ENCODE measurements at regions not wholly inside any gene's neighbourhood (a gene's known extent, or its start where the extent isn't known, plus 50 kb on each side); places are given as distances from the start of the nearest gene placed in this dataset.

- ChIA-PET CTCF (no interaction called here), POLR2A (no interaction called here)
- no peak for TF ChIP-seq CTCF (IDR thresholded peaks at IDR 0.05)
- no peaks in the 10 kb centered on the region for H3K36me3 Mint-ChIP-seq (ENCODE audit: low read depth)
- no peaks in the 10 kb centered on the region for H3K4me1 Mint-ChIP-seq (ENCODE audit: low read depth)
- intact Hi-C loops (cut with micrococcal nuclease) = no loop called here
- no peaks in the 10 kb centered on the region for H3K27me3 Mint-ChIP-seq
- H3K4me3 Mint-ChIP-seq = no peak overlapping the region
- no peaks in the 10 kb centered on the region for H3K9me3 Mint-ChIP-seq
- DNase-seq (no peak), ATAC-seq (no peak)
- no peak overlapping the region for H3K27ac Mint-ChIP-seq
Measured at GRCh38 chr22:23405366-23405851, 174.7 kb downstream of the IGLL1 start.

GRCh38 chr22:23404689-23405365 is 175.3 kb downstream of the IGLL1 start:
- no peaks in the 10 kb centered on the region for H3K27me3 Mint-ChIP-seq
- H3K27ac Mint-ChIP-seq = no peak overlapping the region
- H3K4me1 Mint-ChIP-seq (ENCODE audit: low read depth) = no peaks in the 10 kb centered on the region
- TF ChIP-seq CTCF (IDR thresholded peaks at IDR 0.05) = no peak
- ChIA-PET POLR2A (no interaction called here), CTCF (no interaction called here)
- no peak overlapping the region for H3K4me3 Mint-ChIP-seq
- no peaks in the 10 kb centered on the region for H3K36me3 Mint-ChIP-seq (ENCODE audit: low read depth)
- ATAC-seq (no peak), DNase-seq (peak; percentile 23)
- intact Hi-C loops (cut with micrococcal nuclease) = no loop called here
- no peaks in the 10 kb centered on the region for H3K9me3 Mint-ChIP-seq

GRCh38 chr22:23403720-23404688 is 176.1 kb downstream of the IGLL1 start:
- POLR2A ChIA-PET = no interaction called here
- no peak for TF ChIP-seq CTCF (IDR thresholded peaks at IDR 0.05)
- Mint-ChIP-seq H3K27me3 (no peaks in the 10 kb centered on the region), H3K9me3 (no peaks in the 10 kb centered on the region), H3K36me3 (ENCODE audit: low read depth) (no peaks in the 10 kb centered on the region), H3K4me1 (ENCODE audit: low read depth) (no peaks in the 10 kb centered on the region), H3K4me3 (no peak overlapping the region), H3K27ac (no peak overlapping the region)
- DNase-seq (no peak), ATAC-seq (no peak)
- CTCF ChIA-PET = no interaction called here
- intact Hi-C loops (cut with micrococcal nuclease) = no loop called here

GRCh38 chr22:23403152-23403719 is 176.9 kb downstream of the IGLL1 start:
- ATAC-seq (no peak), DNase-seq (no peak)
- H3K36me3 Mint-ChIP-seq (ENCODE audit: low read depth) = no peaks in the 10 kb centered on the region
- intact Hi-C loops (cut with micrococcal nuclease) = no loop called here
- CTCF ChIA-PET = no interaction called here
- H3K9me3 Mint-ChIP-seq = no peaks in the 10 kb centered on the region
- no peaks in the 10 kb centered on the region for H3K4me1 Mint-ChIP-seq (ENCODE audit: low read depth)
- H3K27ac Mint-ChIP-seq = no peak overlapping the region
- H3K4me3 Mint-ChIP-seq = no peak overlapping the region
- H3K27me3 Mint-ChIP-seq = no peaks in the 10 kb centered on the region
- no peak for TF ChIP-seq CTCF (IDR thresholded peaks at IDR 0.05)
- POLR2A ChIA-PET = interaction anchor here (0.6 kb wide), 1 partner anchor 38 kb away, joined by 3 read pairs; no protein-coding TSS in a partner anchor
